MG63 (cell line): ENCODE measurements at regions not wholly inside any gene's neighbourhood (a gene's known extent, or its start where the extent isn't known, plus 50 kb on each side); places are given as distances from the start of the nearest gene placed in this dataset.
A peak's percentile ranks its signal among the peaks of the same experiment; 100 is the strongest.
"Not testable (repeated sequence)": the region's sequence is repeated elsewhere in the genome, so short reads cannot be mapped to it uniquely, and the experiment has no call there.

Source experiments
- DNase-seq: peaks from one replicate; pipeline ENCODE4 v3.0.0-alpha.2; 2020
- H3K27me3 ChIP-seq: fragments of 250-450 bp; sonication (Bioruptor Pico); 2 replicates; pipeline ENCODE4 v1.5.1; 2020; ENCODE audit warnings: mild to moderate bottlenecking, moderate library complexity
- H3K36me3 ChIP-seq: fragments of 250-450 bp; sonication (Bioruptor Pico); 2 replicates; pipeline ENCODE4 v1.5.1; 2020; ENCODE audit warnings: mild to moderate bottlenecking, moderate library complexity
- H3K4me3 ChIP-seq: fragments of 250-450 bp; sonication (Bioruptor Pico); 2 replicates; pipeline ENCODE4 v1.5.1; 2020; ENCODE audit warnings: mild to moderate bottlenecking, moderate library complexity
- H3K9me3 ChIP-seq: fragments of 250-450 bp; sonication (Bioruptor Pico); 2 replicates; pipeline ENCODE4 v1.5.1; 2020; ENCODE audit warnings: mild to moderate bottlenecking, moderate library complexity

DNA sequence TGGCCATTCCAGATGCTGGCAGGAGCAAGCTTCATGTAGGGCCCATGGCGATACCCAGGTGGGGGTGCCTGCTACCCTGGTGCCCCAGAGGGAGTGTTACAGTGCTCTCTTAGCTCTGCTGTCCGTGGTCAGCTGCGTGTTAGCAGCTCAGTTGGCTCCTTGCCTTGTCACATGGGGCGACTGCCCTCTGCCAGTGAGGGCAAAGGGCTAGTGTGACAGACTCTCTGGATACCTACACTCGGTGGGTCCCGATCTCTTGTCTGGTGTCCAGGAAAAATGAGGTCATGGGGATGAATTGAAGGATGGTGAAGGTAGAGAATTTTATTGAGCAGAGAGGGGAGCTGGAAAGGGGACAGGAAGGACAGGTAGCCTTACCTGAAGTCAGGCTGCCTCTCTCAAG, 152.2 kb downstream of the CYP26A1 start:
- Histone ChIP-seq H3K9me3 (no peaks in the 10 kb centered on the region), H3K27me3 (no peaks in the 10 kb centered on the region), H3K4me3 (no peak overlapping the region), H3K36me3 (no peaks in the 10 kb centered on the region)
- DNase-seq = no peak

DNA sequence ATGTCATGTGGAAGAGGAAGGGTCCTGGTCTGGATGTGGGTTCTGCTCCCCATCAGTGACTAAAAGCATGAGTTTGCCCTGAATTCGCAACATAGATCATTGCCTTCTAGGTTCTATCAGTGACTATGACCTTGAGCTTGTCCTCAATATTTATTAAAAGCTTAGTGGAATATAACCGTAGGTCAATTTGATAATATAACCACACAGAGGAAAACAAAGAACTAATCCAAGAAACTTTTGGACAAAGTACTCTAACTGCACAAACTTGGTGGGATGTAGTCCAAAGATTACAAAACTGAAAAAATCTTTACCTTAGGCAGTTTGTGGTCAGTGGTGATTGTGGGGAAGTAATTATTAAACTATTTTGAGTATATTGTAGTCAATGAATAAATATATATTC, 152.9 kb downstream of the CYP26A1 start:
- H3K27me3 ChIP-seq = no peaks in the 10 kb centered on the region
- DNase-seq = no peak
- no peaks in the 10 kb centered on the region for H3K9me3 ChIP-seq
- H3K36me3 ChIP-seq = no peaks in the 10 kb centered on the region
- H3K4me3 ChIP-seq = no peak overlapping the region

DNA sequence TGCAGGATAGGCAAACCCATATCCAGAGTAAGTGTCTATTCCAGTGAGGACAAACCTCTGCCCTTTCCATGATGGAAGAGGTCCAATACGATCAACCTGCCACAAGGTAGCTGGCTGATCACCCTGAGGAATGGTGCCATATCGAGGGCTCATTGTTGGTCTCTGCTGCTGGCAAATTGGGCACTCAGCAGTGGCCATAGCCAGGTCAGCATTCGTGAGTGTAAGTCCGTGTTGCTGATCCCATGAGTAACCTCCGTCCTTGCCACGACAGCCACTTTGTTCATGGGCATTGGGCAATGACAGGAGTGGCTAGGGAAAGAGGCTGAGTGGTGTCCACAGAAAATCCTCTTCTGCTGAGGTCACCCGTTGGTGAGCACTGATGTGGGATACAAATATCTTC, 156.9 kb downstream of the CYP26A1 start:
- not testable (repeated sequence) for H3K27me3 ChIP-seq, DNase-seq

DNA sequence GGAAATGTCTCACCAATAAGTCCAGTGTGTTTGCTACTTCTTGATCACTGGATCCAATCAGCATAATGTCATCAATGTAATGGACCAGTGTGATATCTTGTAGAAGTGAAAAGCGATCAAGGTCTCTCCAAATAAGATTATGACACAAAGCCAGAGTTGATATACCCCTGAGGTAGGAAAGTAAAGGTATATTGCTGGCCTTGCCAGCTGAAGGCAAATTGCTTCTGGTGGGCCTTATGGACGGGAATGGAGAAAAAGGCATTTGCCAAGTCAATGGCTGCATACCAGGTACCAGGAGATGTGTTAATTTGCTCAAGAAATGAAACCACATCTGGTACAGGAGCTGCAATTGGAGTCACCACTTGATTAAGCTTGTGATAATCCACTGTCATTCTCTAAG, 158.5 kb downstream of the CYP26A1 start:
- not testable (repeated sequence) for H3K27me3 ChIP-seq

More for the DNA sequence above, 156.9 kb downstream of the CYP26A1 start:
- not testable (repeated sequence) for H3K36me3 ChIP-seq, H3K9me3 ChIP-seq, H3K4me3 ChIP-seq

DNA sequence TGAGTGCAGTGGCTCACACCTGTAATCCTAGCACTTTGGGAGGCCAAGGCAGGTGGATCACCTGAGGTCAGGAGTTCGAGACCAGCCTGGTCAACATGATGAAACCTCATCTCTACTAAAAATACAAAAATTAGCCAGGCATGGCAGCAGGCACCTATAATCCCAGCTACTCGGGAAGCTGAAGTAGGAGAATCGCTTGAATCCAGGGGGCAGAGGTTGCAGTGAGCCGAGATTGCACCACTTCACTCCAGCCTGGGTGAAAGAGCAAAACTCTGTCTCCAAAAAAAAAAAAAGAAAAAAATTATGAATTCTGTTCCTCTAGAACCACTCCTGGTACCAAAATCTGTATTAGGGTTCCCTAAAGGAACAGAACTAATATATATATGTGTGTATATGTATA, 161.2 kb downstream of the CYP26A1 start:
- H3K4me3 ChIP-seq, H3K9me3 ChIP-seq, DNase-seq, H3K36me3 ChIP-seq, H3K27me3 ChIP-seq: not testable (repeated sequence)

More for the DNA sequence above, 158.5 kb downstream of the CYP26A1 start:
- DNase-seq, H3K9me3 ChIP-seq, H3K4me3 ChIP-seq, H3K36me3 ChIP-seq: not testable (repeated sequence)

DNA sequence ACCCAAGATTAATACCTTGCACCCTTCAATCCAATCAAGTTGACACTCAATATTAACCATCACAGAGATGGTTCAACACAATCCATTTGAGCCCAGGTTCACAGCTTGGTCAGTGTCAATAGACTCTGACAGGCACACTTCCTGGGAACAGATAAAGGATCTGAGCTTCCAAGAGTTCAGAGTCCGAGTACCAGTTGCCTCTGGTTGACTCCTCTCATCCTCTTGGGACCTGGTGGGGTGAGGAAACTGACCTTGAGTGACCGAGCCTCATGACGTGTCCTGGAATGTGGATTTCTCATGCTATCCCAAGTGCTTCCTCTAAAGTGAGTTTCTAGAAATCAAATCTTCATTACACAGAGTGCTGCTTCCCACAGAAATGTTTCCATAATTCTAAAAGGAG, 162.0 kb downstream of the CYP26A1 start:
- peak; percentile 69 for DNase-seq
- Histone ChIP-seq H3K27me3 (no peaks in the 10 kb centered on the region), H3K36me3 (no peaks in the 10 kb centered on the region), H3K9me3 (no peaks in the 10 kb centered on the region), H3K4me3 (no peak overlapping the region)

DNA sequence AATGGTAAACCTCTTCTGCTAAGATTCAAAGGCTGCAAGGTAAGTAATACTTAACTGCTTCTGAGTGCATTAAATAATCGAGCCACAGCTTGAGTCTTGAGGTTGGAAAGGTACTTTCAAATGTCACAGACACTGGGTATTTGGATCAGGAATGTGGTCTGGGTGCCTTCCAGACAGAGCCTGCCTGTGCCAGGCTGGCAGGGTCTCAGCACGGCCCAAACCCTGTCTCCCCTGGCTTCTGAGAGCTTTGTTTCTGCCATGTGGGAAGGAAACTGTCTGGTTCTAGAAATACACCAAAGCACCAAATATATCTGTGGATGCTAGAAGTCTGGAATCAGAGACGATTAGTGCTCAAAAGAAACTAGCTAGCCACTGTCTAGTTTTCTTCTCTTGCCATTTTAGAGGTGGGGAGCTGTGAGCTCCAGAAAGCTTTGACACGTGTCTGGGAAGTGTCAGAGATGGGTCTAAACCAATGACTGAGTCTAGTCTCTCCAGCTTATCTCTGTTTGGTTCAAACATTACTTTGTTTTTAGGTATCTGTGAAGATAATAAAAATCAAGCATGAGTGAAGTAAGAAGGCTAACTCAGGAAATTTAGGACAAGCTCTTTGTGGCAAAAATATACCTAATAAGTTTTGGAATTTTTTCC, 162.8 kb downstream of the CYP26A1 start:
- no peak overlapping the region for H3K4me3 ChIP-seq
- H3K27me3 ChIP-seq = no peaks in the 10 kb centered on the region
- H3K9me3 ChIP-seq = no peaks in the 10 kb centered on the region
- H3K36me3 ChIP-seq = no peaks in the 10 kb centered on the region
- no peak for DNase-seq

DNA sequence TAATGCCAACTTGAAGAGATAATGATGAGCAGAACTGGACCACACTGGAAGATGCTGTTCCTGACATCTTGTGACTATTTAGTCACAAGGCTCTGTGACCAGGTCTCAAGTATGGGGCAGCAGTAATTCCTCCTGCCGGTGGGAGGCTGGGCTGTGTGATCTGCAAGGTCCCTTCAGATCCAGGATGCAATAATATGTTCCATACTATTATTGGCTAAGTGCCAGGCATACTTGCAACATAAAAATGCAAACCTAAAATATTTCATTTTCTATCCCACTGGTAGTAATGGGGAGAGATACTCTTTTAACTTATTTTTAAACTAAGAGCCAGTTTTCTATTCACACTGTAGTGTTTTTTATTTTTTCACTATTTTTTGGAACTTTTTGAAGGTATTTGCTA, 171.5 kb downstream of the CYP26A1 start:
- Histone ChIP-seq H3K4me3 (no peak overlapping the region), H3K27me3 (no peaks in the 10 kb centered on the region), H3K36me3 (no peaks in the 10 kb centered on the region), H3K9me3 (no peaks in the 10 kb centered on the region)
- no peak for DNase-seq

DNA sequence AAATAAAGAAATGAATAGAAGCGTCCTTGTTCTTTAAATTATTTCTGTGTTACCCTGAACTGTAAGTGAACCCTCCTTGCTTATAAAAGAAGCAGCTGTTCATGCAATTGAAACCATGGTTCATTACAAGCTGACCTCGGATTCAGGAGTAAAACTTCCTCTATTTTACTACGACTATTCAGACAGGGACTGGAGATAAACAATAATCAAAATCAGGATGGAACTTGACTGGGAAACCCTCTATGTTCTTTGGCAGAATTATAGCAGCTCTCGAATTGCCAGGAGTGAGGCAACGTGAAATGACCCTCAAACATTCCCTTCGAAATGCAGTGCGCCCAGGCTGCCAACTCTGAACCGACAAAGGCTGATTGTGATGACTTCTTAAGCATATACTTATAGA, 172.1 kb downstream of the CYP26A1 start:
- DNase-seq = no peak
- H3K9me3 ChIP-seq = no peaks in the 10 kb centered on the region
- no peaks in the 10 kb centered on the region for H3K27me3 ChIP-seq
- no peaks in the 10 kb centered on the region for H3K36me3 ChIP-seq
- no peak overlapping the region for H3K4me3 ChIP-seq

DNA sequence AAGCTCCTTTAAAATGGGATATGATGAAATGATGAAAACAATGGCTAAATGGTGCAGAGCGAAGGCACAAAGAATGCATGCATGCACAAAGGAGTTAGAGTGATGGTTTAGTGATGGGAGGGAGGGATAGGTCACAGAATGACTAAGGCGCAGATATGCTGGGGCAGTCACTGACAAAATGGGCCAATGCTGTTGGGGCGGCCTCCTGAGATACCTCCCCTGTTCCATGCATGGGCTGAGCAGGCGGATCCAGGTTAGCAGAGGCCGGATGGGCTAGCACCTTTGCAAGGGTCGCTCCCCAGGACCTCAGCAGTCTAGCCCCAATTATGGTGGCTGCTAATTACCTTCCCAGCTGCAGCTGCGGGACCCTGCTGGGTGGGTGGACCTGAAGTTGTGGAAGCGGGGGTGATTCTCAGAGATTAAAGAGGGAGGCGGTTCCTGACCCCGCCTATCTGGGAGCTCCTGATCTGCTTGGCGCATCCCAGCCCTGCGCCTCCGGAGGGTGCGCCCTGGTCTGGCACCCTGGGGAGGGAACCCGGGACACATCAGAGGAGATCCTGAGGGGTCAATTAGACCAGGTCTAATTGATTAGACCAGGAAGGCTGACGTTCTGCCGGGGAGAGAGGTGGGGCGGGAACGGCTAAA, 175.0 kb downstream of the CYP26A1 start:
- no peaks in the 10 kb centered on the region for H3K36me3 ChIP-seq
- H3K4me3 ChIP-seq = no peak overlapping the region
- no peak for DNase-seq
- H3K9me3 ChIP-seq = no peaks in the 10 kb centered on the region
- no peaks in the 10 kb centered on the region for H3K27me3 ChIP-seq

DNA sequence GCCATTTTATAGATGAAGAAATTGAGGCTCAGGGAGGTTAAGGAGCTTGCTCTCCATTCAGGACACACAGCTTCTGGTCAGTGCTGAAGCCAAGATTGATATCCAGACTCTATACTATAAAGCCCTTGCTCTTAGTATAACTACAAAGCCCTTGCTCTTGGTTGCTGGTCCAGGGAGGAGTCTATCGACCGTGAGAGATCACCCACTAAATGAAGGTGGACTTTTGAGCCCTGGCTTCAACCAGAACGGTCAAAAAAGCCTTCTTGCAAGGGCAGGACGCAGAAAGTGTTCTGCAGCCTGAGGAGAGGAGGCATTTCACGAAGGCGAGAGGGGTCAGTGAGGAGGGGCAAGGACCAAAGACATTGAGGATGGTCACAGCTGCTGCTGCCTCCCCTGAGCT, 176.3 kb downstream of the CYP26A1 start:
- no peak for DNase-seq
- no peaks in the 10 kb centered on the region for H3K36me3 ChIP-seq
- no peaks in the 10 kb centered on the region for H3K27me3 ChIP-seq
- H3K9me3 ChIP-seq = no peaks in the 10 kb centered on the region
- H3K4me3 ChIP-seq = no peak overlapping the region

DNA sequence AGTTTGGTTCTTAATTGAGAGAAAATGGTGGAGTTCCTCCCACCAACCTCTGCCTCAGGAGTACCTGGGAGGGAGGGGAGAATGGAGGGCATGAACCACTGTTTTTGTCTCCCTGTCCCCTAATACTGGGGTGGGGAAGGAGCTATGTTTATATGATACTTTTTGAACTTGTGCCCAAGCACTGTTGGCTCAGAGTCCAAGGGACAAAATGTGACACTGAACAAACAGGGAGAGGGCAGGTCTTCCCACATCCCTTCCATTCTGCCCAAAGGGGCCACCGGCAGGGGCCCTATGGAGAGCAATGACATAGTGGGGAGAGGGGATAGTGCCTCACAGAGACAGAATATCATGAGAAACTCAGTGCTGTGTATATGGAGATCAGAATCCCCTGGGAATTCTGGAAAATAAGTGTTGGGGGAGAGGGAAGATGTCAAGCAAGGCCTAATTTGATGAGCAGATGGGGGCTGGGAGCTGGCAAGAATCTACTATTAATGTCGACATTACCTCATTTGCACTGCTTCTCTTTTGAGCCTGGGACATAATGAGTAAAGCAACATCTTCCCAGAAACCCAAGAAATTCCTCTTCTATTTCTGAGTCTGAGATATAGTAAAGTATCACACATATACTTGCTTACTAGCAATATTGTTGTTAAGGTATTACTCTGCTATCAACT, 180.6 kb downstream of the CYP26A1 start:
- no peak overlapping the region for H3K4me3 ChIP-seq
- H3K9me3 ChIP-seq = no peaks in the 10 kb centered on the region
- no peaks in the 10 kb centered on the region for H3K27me3 ChIP-seq
- H3K36me3 ChIP-seq = no peaks in the 10 kb centered on the region
- DNase-seq = no peak

DNA sequence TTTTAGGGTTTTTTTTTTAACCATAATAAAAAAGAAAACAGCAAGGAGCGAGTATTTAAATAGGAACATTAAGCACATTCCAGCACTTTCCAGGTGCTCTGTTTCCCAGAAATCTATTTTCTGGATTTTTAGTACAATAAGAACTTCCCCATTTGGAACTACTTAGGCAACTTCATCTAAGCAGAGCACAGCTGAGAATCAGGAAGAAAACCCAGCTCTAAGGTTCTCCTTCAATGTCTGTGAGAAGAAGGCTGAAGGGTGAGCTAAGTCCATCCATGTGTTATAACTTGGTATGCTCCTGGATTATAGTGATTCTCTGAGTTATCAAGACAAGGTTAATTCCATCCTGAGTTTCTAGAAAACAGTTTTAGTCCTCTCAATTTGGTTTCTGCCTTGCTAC, 181.9 kb downstream of the CYP26A1 start:
- H3K27me3 ChIP-seq = no peaks in the 10 kb centered on the region
- H3K4me3 ChIP-seq = no peak overlapping the region
- no peaks in the 10 kb centered on the region for H3K36me3 ChIP-seq
- H3K9me3 ChIP-seq = no peaks in the 10 kb centered on the region
- DNase-seq = no peak
